ENCODE measurements at regions not wholly inside any gene's neighbourhood (a gene's known extent, or its start where the extent isn't known, plus 50 kb on each side); places are given as distances from the start of the nearest gene placed in this dataset.

GRCh38 chr7:112616295-112616694 lies 135.5 kb downstream of the LSMEM1 start:
- Histone ChIP-seq H3K27me3 (no peaks in the 10 kb centered on the region), H3K4me1 (no peaks in the 10 kb centered on the region), H3K36me3 (no peaks in the 10 kb centered on the region), H3K9me3 (no peaks in the 10 kb centered on the region), H3K4me3 (no peak overlapping the region), H3K27ac (no peak overlapping the region)
- no peak for DNase-seq (ENCODE audit: low spot score in 2 of 2)
- 80 to 83% methylated on average over 2 of the region's 2 CpGs for WGBS, 2 donors
- TF ChIP-seq EP300 (IDR thresholded peaks at IDR 0.05) (no peak), CTCF (IDR thresholded peaks at IDR 0.05) (no peak), POLR2A (IDR thresholded peaks at IDR 0.05) (no peak)

- Histone ChIP-seq H3K36me3 (no peaks in the 10 kb centered on the region), H3K9me3 (no peaks in the 10 kb centered on the region), H3K27me3 (no peaks in the 10 kb centered on the region), H3K4me3 (no peak overlapping the region), H3K4me1 (no peaks in the 10 kb centered on the region), H3K27ac (no peak overlapping the region)
- no peak for TF ChIP-seq CTCF (IDR thresholded peaks at IDR 0.05)
- no peak for TF ChIP-seq POLR2A (IDR thresholded peaks at IDR 0.05)
- TF ChIP-seq EP300 (IDR thresholded peaks at IDR 0.05) = no peak
- DNase-seq (ENCODE audit: low spot score in 2 of 2) = no peak
These were observed 138.6 kb downstream of the LSMEM1 start for GRCh38 chr7:112619343-112619742.

DNA sequence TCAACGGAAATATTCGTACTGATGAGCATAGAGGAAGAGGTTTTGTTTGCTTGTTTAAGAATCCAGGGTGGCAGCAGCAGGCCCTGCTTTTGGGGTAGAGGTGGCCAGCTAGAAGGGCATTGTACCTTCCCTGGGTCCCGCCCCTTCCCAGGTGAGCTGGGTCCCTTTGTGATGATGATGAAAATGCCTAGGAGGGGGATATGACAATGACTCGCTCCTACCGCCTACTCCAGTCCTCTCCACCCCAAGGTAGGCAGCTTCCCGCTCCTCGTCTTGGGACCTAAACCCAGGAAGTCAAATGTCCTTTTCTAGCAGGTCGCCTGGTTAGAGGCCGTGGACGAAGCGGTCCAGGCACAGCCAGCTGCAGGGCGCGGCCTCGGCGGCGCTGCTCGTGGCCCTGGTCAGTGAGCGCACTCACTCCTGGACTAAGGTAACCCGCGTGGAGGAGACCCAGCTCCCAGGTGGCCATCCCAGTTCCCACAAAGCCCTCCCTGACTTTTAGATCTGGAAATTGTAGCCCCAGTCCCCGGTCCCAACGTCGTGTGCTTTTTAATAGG lies 141.4 kb downstream of the LSMEM1 start:
- 91 to 93% methylated on average over 22 to 23 of the region's 23 CpGs for WGBS, 2 donors
- no peaks in the 10 kb centered on the region for H3K36me3 ChIP-seq
- H3K4me3 ChIP-seq = no peak overlapping the region
- no peaks in the 10 kb centered on the region for H3K9me3 ChIP-seq
- no peaks in the 10 kb centered on the region for H3K27me3 ChIP-seq
- no peak overlapping the region for H3K27ac ChIP-seq
- TF ChIP-seq CTCF (IDR thresholded peaks at IDR 0.05) (no peak), EP300 (IDR thresholded peaks at IDR 0.05) (no peak), POLR2A (IDR thresholded peaks at IDR 0.05) (no peak)
- no peak for DNase-seq (ENCODE audit: low spot score in 2 of 2)
- H3K4me1 ChIP-seq = no peaks in the 10 kb centered on the region

GRCh38 chr7:112624416-112624815 lies 143.6 kb downstream of the LSMEM1 start:
- H3K27me3 ChIP-seq = no peaks in the 10 kb centered on the region
- H3K27ac ChIP-seq = no peak overlapping the region
- H3K4me1 ChIP-seq = no peaks in the 10 kb centered on the region
- no peaks in the 10 kb centered on the region for H3K9me3 ChIP-seq
- TF ChIP-seq EP300 (IDR thresholded peaks at IDR 0.05) = no peak
- no peak for TF ChIP-seq POLR2A (IDR thresholded peaks at IDR 0.05)
- TF ChIP-seq CTCF (IDR thresholded peaks at IDR 0.05) = no peak
- DNase-seq (ENCODE audit: low spot score in 2 of 2) = no peak
- H3K36me3 ChIP-seq = no peaks in the 10 kb centered on the region
- 79 to 83% methylated on average over 4 of the region's 4 CpGs for WGBS, 2 donors
- H3K4me3 ChIP-seq = no peak overlapping the region

DNA sequence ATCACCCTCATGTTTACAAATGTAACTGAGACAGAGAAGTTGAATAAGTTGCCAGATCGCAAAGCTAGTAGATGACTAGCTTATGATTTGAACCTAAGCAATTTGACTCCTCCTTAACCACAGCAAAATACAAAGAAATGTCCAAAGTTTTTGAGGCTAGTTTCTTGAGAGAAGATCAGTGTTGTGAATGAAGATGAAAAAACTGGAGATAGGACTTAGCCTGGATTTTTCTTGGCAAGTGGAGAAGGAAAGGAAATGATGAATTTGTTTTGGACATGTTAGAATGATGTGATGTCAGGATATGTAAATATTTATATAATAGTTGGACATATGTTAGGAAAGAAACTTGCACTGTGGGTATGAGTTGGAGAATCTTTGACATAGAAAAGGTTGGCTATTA lies 149.8 kb downstream of the LSMEM1 start:
- TF ChIP-seq EP300 (IDR thresholded peaks at IDR 0.05) (no peak), POLR2A (IDR thresholded peaks at IDR 0.05) (no peak), CTCF (IDR thresholded peaks at IDR 0.05) (no peak)
- WGBS, 2 donors = 61 to 62% methylated on average over 1 of the region's 1 CpG
- Histone ChIP-seq H3K27ac (no peak overlapping the region), H3K4me3 (no peak overlapping the region), H3K9me3 (no peaks in the 10 kb centered on the region), H3K36me3 (no peaks in the 10 kb centered on the region), H3K27me3 (no peaks in the 10 kb centered on the region), H3K4me1 (no peaks in the 10 kb centered on the region)
- no peak for DNase-seq (ENCODE audit: low spot score in 2 of 2)
